Stimulated activated CD4-positive, alpha-beta T cell treated with anti-CD3 and anti-CD28 coated beads, Interleukin-15, amount 100 ng/mL, for 24 hours (primary cell): ENCODE measurements at regions not wholly inside any gene's neighbourhood (a gene's known extent, or its start where the extent isn't known, plus 50 kb on each side); places are given as distances from the start of the nearest gene placed in this dataset.
"Not testable (repeated sequence)": the region's sequence is repeated elsewhere in the genome, so short reads cannot be mapped to it uniquely, and the experiment has no call there.

ENCODE experiments used
- DNase-seq: peaks from one replicate; pipeline ENCODE4 v3.0.0-alpha.2; 2020

- DNase-seq = no peak
These were observed 57.5 kb upstream of the GC start for GRCh38 chr4:71841336-71841735.

GRCh38 chr4:71847300-71847699, 63.4 kb upstream of the GC start:
- no peak for DNase-seq

- DNase-seq = no peak
These were observed 72.1 kb upstream of the GC start for GRCh38 chr4:71855944-71856343.

- DNase-seq = no peak
These were observed 74.0 kb upstream of the GC start for GRCh38 chr4:71857713-71858451.

- DNase-seq = no peak
These were observed 76.8 kb upstream of the GC start for GRCh38 chr4:71860643-71861042.

GRCh38 chr4:71862315-71862714, 78.4 kb upstream of the GC start:
- DNase-seq = no peak

GRCh38 chr4:71863457-71863856, 79.6 kb upstream of the GC start:
- no peak for DNase-seq

GRCh38 chr4:71864380-71864779, 80.5 kb upstream of the GC start:
- no peak for DNase-seq

- no peak for DNase-seq
These were observed 82.5 kb upstream of the GC start for GRCh38 chr4:71866212-71866885.

- DNase-seq = no peak
These were observed 83.7 kb upstream of the GC start for GRCh38 chr4:71867598-71867997.

- DNase-seq = no peak
These were observed 86.6 kb upstream of the GC start for GRCh38 chr4:71870456-71870855.

- no peak for DNase-seq
These were observed 88.3 kb upstream of the GC start for GRCh38 chr4:71872221-71872620.

GRCh38 chr4:71872767-71873415, 89.0 kb upstream of the GC start:
- DNase-seq = no peak

- no peak for DNase-seq
These were observed 94.5 kb upstream of the GC start for GRCh38 chr4:71878376-71878775.

GRCh38 chr4:71882113-71882841, 98.4 kb upstream of the GC start:
- DNase-seq = no peak

GRCh38 chr4:71900366-71900765, 116.5 kb upstream of the GC start:
- DNase-seq = not testable (repeated sequence)

- not testable (repeated sequence) for DNase-seq
These were observed 121.7 kb upstream of the GC start for GRCh38 chr4:71905594-71905993.

GRCh38 chr4:71906096-71906495, 122.2 kb upstream of the GC start:
- DNase-seq = no peak

GRCh38 chr4:71907071-71907470, 123.2 kb upstream of the GC start:
- DNase-seq = no peak

- DNase-seq = no peak
These were observed 123.9 kb upstream of the GC start for GRCh38 chr4:71907782-71908181.

- DNase-seq = no peak
These were observed 118.5 kb upstream of the NPFFR2 start for GRCh38 chr4:71913275-71913674.

GRCh38 chr4:71923070-71923469, 108.7 kb upstream of the NPFFR2 start:
- DNase-seq = no peak

GRCh38 chr4:71930459-71930858, 101.3 kb upstream of the NPFFR2 start:
- DNase-seq = no peak

GRCh38 chr4:71932941-71933340, 98.9 kb upstream of the NPFFR2 start:
- DNase-seq = no peak
